SK-N-MC (cell line): ENCODE measurements at regions not wholly inside any gene's neighbourhood (a gene's known extent, or its start where the extent isn't known, plus 50 kb on each side); places are given as distances from the start of the nearest gene placed in this dataset.

ENCODE experiments used
- EZH2 ChIP-seq: fragments of 200-600 bp; sonication (generic); IDR thresholded peaks from one replicate; pipeline ENCODE4 v1.6.1; 2017; ENCODE audit warnings: antibody characterized with exemption
- POLR2AphosphoS5 ChIP-seq: IDR thresholded peaks from 2 replicates; pipeline ENCODE4 v1.6.1; 2012; ENCODE audit warnings: mild to moderate bottlenecking, low read depth, low read length, borderline replicate concordance

GRCh38 chr2:160792837-160793236 lies 299.2 kb upstream of the RBMS1 start:
- TF ChIP-seq POLR2AphosphoS5: no peak
- TF ChIP-seq EZH2: no peak
